ENCODE measurements at regions not wholly inside any gene's neighbourhood (a gene's known extent, or its start where the extent isn't known, plus 50 kb on each side); places are given as distances from the start of the nearest gene placed in this dataset.

DNA sequence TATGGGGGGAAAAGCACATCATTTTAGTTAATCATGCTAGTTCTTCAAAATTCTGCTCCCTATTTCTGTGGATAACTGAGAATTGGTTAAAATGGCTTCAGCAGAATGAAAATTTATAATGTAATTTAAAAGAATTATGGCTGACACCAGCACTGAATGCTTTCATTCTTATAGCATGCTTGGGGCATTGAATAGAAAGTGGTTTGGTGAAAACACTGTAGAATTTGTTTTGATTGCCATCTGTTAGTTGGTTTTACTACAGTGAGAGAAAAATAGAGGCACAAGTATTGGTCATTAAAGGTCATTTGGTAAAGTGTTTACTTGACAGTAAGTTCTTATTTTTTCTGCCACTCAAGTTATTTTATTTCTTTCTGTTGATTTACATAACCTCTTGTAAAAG is 70.8 kb downstream of the PRORP start:
- TF ChIP-seq, protein P1, sequence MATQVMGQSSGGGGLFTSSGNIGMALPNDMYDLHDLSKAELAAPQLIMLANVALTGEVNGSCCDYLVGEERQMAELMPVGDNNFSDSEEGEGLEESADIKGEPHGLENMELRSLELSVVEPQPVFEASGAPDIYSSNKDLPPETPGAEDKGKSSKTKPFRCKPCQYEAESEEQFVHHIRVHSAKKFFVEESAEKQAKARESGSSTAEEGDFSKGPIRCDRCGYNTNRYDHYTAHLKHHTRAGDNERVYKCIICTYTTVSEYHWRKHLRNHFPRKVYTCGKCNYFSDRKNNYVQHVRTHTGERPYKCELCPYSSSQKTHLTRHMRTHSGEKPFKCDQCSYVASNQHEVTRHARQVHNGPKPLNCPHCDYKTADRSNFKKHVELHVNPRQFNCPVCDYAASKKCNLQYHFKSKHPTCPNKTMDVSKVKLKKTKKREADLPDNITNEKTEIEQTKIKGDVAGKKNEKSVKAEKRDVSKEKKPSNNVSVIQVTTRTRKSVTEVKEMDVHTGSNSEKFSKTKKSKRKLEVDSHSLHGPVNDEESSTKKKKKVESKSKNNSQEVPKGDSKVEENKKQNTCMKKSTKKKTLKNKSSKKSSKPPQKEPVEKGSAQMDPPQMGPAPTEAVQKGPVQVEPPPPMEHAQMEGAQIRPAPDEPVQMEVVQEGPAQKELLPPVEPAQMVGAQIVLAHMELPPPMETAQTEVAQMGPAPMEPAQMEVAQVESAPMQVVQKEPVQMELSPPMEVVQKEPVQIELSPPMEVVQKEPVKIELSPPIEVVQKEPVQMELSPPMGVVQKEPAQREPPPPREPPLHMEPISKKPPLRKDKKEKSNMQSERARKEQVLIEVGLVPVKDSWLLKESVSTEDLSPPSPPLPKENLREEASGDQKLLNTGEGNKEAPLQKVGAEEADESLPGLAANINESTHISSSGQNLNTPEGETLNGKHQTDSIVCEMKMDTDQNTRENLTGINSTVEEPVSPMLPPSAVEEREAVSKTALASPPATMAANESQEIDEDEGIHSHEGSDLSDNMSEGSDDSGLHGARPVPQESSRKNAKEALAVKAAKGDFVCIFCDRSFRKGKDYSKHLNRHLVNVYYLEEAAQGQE (IDR thresholded peaks at IDR 0.05), result no peak
- TF ChIP-seq, protein P2, sequence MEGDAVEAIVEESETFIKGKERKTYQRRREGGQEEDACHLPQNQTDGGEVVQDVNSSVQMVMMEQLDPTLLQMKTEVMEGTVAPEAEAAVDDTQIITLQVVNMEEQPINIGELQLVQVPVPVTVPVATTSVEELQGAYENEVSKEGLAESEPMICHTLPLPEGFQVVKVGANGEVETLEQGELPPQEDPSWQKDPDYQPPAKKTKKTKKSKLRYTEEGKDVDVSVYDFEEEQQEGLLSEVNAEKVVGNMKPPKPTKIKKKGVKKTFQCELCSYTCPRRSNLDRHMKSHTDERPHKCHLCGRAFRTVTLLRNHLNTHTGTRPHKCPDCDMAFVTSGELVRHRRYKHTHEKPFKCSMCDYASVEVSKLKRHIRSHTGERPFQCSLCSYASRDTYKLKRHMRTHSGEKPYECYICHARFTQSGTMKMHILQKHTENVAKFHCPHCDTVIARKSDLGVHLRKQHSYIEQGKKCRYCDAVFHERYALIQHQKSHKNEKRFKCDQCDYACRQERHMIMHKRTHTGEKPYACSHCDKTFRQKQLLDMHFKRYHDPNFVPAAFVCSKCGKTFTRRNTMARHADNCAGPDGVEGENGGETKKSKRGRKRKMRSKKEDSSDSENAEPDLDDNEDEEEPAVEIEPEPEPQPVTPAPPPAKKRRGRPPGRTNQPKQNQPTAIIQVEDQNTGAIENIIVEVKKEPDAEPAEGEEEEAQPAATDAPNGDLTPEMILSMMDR (IDR thresholded peaks at IDR 0.05), result no peak
- TF ChIP-seq, protein P3, sequence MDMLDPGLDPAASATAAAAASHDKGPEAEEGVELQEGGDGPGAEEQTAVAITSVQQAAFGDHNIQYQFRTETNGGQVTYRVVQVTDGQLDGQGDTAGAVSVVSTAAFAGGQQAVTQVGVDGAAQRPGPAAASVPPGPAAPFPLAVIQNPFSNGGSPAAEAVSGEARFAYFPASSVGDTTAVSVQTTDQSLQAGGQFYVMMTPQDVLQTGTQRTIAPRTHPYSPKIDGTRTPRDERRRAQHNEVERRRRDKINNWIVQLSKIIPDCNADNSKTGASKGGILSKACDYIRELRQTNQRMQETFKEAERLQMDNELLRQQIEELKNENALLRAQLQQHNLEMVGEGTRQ (IDR thresholded peaks at IDR 0.05), result no peak
- TF ChIP-seq POLR2A (IDR thresholded peaks at IDR 0.05; ENCODE audit: low read length) (no peak), MAZ (IDR thresholded peaks at IDR 0.05; ENCODE audit: borderline replicate concordance, low read depth, low read length) (no peak), EP300 (IDR thresholded peaks at IDR 0.05) (no peak), FOSB (CRISPR knock-in tag; IDR thresholded peaks at IDR 0.05) (no peak), GATA3 (IDR thresholded peaks at IDR 0.05; ENCODE audit: borderline replicate concordance) (no peak), CHD4 (IDR thresholded peaks at IDR 0.05; ENCODE audit: borderline replicate concordance) (no peak), JUN (IDR thresholded peaks at IDR 0.05) (no peak), MYC (IDR thresholded peaks at IDR 0.05; ENCODE audit: borderline replicate concordance, low read length) (no peak)

All from A549 (cell line).